ENCODE measurements at regions not wholly inside any gene's neighbourhood (a gene's known extent, or its start where the extent isn't known, plus 50 kb on each side); places are given as distances from the start of the nearest gene placed in this dataset.
A peak's percentile ranks its signal among the peaks of the same experiment; 100 is the strongest.
"Not testable (repeated sequence)": the region's sequence is repeated elsewhere in the genome, so short reads cannot be mapped to it uniquely, and the experiment has no call there.

DNA sequence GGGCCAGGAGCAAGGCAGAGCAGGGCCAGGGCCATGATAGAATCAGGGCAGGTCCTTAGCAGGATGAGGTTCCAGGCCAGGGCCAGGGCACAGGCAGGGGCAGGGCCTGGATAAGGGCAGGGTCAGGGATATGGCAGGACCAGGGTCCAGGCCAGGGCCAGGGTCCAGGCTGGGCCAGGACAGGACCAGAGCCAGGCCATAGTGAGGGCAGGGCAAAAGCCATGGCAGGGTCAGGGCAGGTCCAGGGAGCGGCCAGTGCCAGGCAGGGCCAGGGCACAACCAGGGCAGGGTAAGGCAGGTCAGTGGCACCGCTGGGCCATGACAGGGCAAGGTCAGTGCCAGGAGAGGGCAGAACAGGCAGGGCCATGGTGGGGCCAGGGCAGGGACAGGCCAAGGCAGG, 152.2 kb downstream of the LIPI start:
- no peak for DNase-seq

DNA sequence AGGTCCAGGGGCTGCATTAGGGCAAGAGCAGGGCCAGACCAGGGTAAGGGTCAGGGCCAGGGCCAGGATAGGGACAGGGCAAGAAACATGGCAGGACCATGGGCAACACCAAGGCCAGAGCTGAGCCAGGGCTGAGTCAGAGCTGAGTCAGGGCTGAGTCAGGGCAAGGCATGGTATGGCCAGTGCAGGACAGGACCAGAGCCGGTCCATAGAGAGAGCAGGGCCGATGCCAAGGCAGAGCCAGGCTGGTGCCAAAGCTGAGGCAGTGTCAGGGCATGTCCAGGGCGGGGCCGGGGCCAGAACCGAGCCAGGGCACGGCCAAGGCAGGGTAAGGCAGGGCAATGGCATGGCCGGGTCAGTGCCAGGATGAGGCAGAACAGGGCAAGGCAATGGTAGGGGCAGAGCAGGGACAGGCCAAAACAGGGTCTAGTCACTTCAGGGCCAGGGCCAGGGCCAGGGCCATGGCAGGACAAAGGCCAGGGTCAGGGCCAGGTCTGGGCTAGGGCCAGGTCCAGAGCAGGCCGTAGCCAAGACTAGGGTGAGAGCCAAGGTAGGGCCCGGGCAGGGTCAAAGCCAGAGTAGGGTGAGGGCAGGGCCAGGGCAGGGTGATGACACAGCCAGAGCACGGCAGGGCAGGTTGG, 152.8 kb downstream of the LIPI start:
- not testable (repeated sequence) for DNase-seq

DNA sequence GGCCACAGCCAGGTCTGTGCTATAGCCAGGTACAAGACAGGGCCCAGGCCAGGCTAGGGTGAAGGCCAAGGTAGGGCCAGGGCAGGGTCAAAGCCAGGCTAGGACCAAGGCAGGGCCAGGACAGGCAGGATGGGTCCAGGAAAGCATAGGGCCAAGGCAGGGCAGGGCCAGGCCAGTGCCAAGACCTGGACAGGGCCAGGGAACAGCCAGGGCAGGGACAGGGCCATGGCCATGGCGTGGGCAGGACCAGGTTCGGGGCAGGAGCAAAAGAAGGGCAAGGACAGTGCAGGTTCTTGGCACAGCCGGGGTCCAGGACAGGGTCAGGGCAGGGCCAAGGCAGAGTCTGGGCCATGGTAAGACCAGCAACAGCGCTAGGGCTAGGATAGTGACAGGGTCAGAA, 153.4 kb downstream of the LIPI start:
- DNase-seq = no peak

DNA sequence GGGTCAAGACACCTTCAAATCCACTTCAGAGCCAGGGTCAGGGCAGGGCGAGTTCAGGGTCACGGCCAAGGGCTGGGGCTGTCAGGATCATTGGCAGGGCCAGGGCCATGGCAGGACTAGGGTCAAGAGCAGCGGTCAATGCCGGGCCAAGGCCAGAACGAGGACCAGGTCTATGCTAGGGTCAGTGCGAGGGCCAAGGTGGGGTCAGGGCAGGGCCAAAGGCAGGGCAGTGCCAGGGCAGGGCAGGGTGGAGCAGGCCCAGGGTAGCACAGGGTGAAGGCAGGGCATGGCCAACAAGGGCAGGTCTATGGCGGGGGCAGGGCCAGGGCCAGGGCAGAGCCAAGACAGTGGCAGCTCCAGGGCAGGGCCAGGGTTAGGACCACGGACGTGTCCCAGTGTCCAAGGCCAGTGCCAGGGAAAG, 154.0 kb downstream of the LIPI start:
- no peak for DNase-seq

DNA sequence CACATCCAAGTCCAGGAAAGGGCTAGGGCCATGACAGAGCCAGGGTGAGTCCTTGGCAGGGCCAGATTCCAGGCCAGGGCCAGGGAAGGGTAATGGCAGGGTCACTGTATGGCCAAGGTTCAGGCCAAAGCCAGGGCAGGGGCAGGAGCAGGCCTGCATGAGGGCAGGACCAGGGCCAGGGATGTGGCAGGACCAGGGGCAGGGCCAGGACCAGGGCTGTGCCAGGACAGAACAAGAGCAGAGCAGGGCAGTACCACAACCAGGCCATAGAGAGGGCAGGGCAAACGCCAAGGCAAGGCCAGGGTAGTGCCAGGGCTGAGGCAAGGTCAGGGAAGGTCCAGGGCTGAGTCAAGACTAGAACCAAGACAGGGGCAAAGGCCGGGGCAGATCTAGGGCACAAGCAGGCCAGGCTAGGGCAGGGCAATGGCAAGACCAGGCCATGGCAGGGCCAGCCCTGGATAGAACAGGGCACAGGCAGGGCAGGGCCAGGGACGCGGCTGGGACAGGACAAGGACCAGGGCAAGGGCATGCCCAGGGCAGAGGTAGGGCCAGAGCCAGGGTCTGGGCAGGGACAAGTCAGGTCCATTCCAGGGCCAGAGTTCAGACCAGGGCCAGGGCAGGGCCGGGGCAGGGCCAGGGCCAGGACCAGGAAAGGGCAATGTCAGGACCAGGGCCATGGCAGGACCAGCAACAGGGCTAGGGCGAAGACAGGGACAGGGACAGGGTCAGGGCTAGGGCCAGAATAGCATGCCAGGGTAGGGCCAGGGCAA, 154.8 kb downstream of the LIPI start:
- DNase-seq = not testable (repeated sequence)

DNA sequence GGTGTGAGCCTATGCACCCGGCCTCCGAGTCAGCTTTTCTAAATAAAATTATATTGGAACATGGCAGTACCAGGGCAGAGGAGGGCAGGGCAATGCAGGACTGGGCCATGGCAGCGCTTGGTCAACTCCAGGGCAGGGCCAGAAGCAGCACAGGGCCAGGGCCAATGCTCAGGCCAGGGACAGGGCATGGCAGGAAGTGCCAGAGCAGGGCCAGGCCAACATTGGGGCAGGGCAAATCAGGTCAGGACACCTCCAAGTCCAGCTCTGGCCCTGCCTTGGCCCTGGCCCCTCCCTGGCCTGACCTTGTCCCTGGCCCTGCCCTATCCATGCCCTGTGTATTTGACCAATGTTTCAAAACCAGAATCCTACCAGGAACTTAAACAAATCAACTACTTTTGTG, 156.1 kb downstream of the LIPI start:
- DNase-seq = no peak

DNA sequence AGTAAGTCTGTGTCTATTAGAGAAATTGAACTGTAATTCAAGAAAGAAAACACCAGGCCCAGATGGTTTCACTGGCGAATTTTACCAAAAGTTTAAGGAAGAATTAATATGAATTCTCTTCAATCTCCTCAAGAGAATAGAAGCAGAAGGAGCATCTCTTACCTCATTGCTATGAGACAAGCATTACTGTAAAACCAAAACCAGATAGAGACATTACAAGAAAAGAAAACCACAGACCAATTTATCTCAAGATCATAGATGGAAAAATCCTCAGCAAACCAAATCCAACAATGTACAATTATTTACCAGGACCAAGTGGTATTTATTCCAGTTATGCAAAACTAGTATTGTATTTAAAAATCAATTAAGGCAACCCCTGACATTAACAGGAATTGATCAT, 160.6 kb downstream of the LIPI start:
- DNase-seq = no peak

DNA sequence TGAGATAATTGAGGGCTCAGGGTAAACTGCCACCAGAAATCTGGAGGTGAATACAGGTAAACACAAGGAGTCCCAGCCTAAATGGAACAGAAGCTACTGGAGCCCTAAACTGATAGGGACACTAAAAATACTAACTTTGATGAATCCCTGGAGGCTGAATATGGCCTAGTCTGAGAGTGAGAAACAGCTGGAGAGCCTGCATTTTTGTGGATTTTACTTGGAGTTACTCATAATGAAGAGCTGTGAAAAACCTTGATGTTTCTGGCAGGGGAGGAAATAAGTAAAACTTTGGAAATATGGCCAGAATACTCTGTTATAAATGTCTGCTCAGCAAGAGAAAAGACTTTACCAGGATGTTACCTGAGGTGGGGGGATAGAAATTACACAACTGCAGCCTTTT, 164.4 kb downstream of the LIPI start:
- no peak for DNase-seq

DNA sequence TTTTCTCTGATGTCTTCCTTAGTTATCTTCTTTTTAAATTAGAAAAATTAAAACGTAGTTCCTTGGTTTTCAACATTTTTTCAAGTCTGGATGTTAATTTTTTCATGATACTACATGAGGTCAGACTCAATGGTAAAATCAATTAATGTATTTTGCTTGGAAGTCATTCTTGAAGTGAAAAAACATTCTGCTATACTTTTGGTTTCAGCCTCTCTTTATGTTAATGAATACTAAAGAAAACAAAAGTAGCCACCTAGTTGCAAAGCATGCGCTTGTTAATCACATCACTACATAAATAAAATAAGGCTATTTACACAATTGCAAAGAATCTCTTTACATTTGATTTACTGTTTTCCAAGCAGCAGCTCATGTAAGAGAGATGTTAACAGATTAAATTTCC, 170.4 kb downstream of the LIPI start:
- no peak for DNase-seq

DNA sequence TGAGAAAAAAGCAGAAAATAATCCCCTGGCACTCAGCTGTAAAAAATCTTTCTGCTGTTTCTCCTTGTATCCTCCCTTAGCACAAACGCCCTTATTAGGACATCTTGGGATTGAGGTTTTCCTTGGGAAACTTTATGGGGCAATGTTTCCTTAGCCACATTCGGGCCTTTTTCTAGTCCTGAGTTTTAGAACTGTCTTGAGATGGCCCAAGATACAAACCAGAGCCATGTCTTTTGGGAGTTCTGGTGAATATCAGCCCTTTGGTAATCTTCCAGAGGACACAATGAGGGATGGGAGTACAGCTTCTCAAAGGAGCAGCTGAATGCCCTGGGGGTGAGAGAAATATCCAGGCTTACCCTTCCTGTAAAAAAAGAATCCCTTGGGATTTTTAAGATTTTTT, 182.1 kb downstream of the LIPI start:
- not testable (repeated sequence) for DNase-seq

DNA sequence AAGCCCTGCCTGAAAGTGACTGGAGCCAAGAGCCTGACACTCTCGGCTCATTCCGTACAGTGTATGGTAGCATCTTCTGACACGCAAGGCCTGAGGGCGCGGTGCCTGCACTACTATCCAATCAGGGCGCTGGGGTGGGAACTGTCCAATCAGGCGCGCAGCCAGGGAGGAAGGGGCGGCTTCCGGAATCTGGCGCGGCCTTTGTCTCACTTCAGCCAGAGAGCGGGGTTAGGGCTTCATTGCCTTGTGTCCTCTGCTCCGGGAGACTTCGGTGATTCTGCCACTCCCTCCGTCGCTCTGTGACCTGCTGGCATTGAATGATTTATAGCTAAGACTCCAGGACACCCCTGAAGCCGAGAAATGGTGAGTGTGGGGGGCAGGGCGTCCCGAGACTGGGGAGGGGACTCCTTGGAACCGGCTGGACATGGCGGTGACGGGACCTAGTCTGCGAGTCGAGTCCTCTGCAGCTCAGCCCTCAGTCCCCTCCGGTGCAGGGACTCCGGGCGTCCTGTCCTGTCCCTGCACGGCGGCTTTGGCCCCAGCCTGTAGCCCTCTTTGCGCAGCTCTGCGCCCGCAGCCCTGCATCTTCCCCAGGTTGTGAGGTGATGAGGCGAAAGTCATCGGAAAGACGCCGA, 183.4 kb downstream of the LIPI start:
- DNase-seq = peak; percentile 82

DNA sequence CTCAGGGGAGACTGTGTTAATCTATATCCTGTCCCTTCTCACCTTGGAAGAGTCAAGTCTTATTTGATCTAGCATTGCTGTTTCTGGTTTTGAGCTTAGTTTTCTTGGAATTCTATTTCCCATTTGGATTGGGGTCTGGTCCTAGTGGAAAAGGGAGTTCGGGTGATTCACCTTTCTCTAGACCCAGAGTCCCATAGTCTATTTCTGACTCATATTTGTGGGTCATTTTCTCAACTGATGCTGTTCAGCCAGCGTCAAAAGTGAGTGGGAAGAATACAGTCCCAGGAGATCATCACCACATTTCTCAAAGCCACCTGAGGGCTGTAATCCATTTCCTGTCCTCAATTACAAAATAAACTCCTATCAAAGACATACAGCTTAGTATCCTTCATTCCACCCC, 190.6 kb downstream of the LIPI start:
- not testable (repeated sequence) for DNase-seq

DNA sequence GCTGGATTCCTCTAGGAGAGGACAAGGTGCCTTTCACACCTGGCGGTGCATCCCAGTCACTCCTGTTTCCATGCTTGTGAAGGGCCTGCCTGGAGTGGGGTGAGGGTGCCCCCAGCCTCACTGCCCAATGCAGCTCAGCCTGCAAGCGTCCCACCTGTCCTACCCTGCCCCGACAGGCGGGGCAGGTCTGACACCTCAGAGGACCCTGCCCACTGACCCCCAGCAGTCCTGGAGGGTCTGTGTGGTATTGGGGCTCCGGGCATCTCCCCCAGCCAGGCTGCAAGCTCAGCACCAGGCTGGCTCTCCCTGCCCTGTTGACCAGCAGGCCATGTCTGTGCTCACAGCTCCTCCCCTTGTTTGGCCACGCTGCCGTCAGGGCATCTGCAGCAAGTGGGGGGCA, 194.9 kb downstream of the LIPI start:
- DNase-seq = not testable (repeated sequence)

DNA sequence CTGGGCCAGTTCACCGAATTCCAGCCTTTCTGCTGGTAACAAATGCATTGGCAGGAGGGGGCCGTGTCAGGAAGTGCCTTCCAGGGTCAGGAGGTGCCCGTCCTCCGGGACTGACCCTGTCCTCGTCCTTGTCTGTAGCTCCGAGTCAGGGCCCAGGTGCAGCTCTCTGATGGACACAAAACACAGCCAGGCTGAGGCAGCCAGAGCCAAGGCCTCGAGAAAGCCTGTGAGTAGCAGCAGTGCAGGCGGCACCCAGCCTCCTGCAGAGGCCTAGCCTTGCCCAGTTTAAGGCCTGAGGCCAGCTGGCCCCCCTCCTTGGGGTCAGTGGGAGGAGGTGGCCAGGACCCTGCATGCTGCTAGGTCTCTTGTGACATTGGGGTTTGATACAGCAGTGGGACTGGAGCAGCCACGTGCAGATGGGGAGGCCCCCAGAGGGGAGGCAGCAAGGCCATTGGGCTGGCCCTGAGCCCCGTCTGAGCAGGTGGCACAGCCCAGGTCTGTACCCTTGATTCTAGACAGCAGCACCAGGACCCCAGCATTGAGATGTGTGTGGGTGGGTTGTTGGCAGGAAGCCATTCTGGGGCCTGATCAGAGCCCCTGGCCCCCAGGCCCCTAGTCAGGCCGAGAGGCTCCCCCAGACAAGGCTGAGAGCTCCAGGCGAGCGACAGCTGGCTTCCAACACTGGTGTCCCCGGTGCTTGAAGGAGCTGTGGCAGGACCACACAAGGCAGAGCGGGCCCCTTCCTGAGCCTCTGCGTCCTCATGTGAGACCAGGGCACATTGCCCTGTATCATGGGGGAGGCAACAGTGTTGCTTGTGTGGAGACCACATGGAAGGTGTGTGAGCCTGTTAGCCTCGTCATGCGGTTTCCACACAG, 196.9 kb downstream of the LIPI start:
- not testable (repeated sequence) for DNase-seq

DNA sequence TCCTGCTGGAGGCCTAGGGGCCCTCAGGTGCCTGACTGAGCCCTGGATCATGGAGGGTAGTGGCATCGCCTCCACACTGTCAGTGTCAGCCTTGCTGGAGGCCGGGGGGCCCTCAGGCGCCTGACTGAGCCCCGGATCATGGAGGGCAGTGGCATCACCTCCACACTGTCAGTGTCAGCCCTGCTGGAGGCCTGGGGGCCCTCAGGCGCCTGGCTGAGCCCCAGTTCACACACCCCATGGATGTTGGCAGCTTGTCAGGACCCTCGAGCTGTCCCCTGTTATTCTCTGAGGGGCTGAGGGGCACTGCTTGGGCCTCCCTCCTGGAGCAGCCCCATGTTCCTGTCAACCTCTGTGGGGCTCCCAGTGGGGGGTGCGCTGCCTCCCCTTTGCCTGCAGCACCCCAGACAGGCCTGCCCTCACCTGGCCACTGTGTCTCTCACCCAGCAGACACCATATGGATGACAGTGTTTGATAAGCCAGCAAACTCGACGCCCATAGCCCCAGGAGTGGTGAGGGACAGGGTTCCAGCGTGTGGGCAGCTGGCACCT, 197.6 kb downstream of the LIPI start:
- DNase-seq = no peak

DNA sequence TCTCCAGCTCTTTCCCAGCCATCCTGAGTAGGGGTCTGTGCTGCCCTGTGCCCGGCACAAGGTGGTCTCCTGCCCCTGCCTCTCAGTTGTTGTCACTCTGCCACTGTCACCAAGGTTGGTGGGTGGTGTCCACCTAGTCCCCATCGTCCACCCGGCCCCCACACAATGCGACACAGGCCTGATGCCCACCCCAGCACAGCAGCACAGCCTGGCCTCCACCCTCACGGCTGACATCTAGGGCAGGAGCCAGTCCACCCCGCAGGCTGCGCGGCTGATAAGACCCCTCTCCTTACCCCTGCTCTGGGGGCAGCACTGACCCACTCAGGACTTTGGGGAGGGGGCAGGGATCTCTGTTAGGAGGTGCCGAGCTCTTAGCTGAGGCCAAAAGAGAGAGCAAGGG, 198.3 kb downstream of the LIPI start:
- no peak for DNase-seq

DNA sequence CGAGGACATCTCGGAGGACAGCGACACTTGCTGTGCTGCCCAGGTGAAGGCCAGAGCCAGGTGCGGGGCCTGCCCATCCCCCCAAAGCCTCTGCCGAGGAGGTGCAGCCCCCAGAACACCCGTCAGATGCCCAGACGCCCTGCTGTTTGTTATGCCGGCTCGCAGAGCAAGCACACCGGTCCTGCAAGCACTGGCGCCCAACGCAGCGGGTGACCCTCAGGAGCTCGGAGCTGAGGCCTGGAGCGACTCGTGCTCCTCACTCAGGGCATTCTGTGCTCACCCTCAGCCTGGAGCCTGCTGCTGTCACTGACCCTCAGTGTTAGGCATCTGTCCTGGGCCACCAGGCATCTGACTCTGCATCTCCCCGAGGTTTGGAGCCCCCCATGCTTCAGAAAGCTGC, 199.0 kb downstream of the LIPI start:
- DNase-seq = not testable (repeated sequence)

DNA sequence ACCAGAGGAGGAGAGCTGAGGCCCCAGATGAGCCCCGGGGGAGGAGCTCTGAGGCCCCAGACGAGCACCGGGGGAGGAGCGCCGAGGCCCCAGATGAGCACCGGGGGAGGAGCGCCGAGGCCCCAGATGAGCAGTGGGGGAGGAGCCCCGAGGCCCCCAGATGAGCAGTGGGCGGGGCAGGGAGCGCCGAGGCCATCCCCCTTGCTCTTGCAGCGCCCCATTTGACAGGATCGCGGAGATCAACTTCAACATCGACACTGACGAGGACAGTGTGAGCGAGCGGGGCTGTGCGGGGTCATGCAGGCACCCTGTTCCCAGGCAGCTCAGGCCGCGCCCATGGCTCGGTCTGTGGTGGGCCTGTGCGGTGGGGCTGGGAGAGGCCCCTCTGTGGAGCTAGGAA, 199.6 kb downstream of the LIPI start:
- not testable (repeated sequence) for DNase-seq

DNA sequence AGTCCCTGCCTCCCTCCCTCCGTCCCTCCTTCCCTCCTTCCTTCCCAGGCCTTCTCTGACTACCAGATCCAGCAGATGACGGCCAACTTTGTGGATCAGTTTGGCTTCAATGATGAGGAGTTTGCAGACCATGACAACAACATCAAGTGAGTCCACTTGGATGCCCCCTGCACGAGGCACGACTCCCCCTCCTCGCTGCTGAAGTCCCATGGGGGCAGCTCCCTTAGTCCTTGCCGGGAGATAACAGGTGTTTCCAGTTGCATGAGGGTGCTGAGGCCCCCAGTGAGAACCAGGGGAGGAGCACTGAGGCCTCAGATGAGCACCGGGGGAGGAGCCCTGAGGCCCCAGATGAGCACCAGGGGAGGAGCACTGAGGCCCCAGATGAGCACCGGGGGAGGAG, 200.0 kb downstream of the LIPI start:
- no peak for DNase-seq

DNA sequence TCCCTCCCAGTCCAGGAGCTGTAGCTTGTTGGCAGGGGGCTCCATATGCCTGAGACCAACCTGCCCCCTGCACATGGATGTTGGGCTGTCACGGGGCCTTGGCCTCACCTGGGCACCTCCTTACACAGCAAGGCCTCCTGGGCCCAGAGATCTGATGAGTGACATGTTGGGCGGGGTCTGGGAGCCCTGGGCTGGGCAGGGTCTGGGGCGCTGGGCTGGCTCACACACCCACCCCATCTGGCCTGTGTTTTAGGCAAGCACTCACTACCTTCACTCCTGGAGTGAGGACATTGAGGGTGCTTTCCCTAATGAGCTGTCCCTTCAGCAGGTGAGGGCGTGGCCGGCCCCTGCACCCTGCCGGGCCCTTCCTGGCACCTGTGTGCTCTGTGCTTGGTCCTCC, 200.8 kb downstream of the LIPI start:
- DNase-seq = not testable (repeated sequence)

DNA sequence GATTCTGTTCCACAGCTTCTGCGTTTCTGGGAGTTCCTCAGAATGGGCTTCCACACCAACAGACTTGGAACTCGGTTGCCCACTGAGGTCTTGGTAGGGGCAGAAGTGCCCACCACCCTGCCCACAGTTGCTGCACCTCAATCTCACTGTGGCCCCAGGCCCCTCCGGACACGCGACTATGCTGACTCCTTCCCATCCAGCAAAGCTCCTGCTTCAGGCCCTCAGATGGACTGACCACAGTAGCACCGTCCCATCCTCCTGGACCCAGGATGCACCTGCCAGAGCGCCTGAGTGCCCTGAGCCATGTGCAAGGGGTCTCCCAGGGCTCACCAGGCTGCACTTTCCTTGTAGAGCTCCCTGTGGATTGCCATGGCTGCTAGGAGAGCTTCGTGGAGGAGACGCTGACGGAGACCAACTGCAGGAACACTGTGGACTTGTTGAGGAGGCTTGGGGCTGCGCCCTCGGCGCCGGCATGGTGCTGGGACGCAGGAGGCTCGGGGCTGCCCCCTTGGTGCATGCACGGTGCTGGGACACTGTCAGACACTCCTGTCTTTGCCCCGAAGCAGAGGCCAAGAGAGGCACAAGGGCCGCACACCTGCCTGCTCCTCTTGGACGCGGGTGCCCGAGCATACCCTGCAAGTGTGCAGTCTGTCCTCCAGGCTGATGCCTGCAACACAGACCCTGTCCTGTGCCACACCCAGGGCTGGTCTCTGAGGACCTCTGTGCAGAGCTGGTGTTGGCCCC, 201.3 kb downstream of the LIPI start:
- DNase-seq = not testable (repeated sequence)

DNA sequence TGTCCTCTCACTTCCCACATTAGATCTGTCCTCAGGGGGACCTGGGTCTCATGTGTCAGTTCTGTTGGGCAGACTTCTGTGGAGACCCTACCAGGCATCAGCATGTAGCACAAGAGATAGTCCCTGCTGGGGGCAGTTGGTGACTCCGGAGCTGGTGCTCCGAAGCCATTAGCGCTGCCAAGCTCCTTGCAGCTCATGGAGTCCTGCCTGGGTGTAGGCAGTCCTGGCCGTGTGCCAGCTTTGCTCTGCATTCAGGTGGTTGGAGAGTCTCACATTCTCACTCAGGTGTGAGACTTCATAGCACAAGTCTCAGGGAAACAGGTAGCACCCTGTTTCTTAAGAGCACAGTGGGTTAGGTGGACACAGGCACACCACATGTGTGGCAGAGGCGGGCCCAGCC, 202.3 kb downstream of the LIPI start:
- not testable (repeated sequence) for DNase-seq

Data from amniotic stem cell (primary cell).